ENCODE measurements at regions not wholly inside any gene's neighbourhood (a gene's known extent, or its start where the extent isn't known, plus 50 kb on each side); places are given as distances from the start of the nearest gene placed in this dataset.

- TF ChIP-seq CTCF (conservative IDR thresholded peaks at IDR 0.05; ENCODE audit: low read depth, low read length) = no peak
Observed at GRCh38 chrX:99909946-99910345, 500.1 kb downstream of the PCDH19 start.

GRCh38 chrX:99901091-99901490 lies 509.0 kb downstream of the PCDH19 start:
- DNase-seq (ENCODE audit: low read depth) = no peak
- no peak overlapping the region for H3K4me3 ChIP-seq (ENCODE audit: low read depth, low read length)
- TF ChIP-seq CTCF (conservative IDR thresholded peaks at IDR 0.05; ENCODE audit: low read depth, low read length) = no peak

More at GRCh38 chrX:99909946-99910345, 500.1 kb downstream of the PCDH19 start:
- DNase-seq (ENCODE audit: low read depth) = no peak
- no peak overlapping the region for H3K4me3 ChIP-seq (ENCODE audit: low read depth, low read length)

- no peak for DNase-seq (ENCODE audit: low read depth)
- no peak for TF ChIP-seq CTCF (conservative IDR thresholded peaks at IDR 0.05; ENCODE audit: low read depth, low read length)
Observed at GRCh38 chrX:99887918-99888317, 522.2 kb downstream of the PCDH19 start.

GRCh38 chrX:99857455-99857854 lies 552.6 kb downstream of the PCDH19 start:
- no peak for DNase-seq (ENCODE audit: low read depth)
- H3K4me3 ChIP-seq (ENCODE audit: low read depth, low read length) = no peak overlapping the region
- peak; percentile 24 for TF ChIP-seq CTCF (conservative IDR thresholded peaks at IDR 0.05; ENCODE audit: low read depth, low read length)

More at GRCh38 chrX:99887918-99888317, 522.2 kb downstream of the PCDH19 start:
- H3K4me3 ChIP-seq (ENCODE audit: low read depth, low read length) = no peak overlapping the region

GRCh38 chrX:99833821-99834220 lies 576.3 kb downstream of the PCDH19 start:
- DNase-seq (ENCODE audit: low read depth) = no peak
- H3K4me3 ChIP-seq (ENCODE audit: low read depth, low read length) = no peak overlapping the region
- no peak for TF ChIP-seq CTCF (conservative IDR thresholded peaks at IDR 0.05; ENCODE audit: low read depth, low read length)

GRCh38 chrX:99820197-99820596 lies 589.9 kb downstream of the PCDH19 start:
- DNase-seq (ENCODE audit: low read depth) = no peak
- TF ChIP-seq CTCF (conservative IDR thresholded peaks at IDR 0.05; ENCODE audit: low read depth, low read length) = no peak
- no peak overlapping the region for H3K4me3 ChIP-seq (ENCODE audit: low read depth, low read length)

GRCh38 chrX:99800016-99800415 lies 610.1 kb downstream of the PCDH19 start:
- no peak for DNase-seq (ENCODE audit: low read depth)
- no peak for TF ChIP-seq CTCF (conservative IDR thresholded peaks at IDR 0.05; ENCODE audit: low read depth, low read length)
- no peak overlapping the region for H3K4me3 ChIP-seq (ENCODE audit: low read depth, low read length)
